MM.1S (cell line): ENCODE measurements at regions not wholly inside any gene's neighbourhood (a gene's known extent, or its start where the extent isn't known, plus 50 kb on each side); places are given as distances from the start of the nearest gene placed in this dataset.

Experiments
- DNase-seq: peaks from one replicate; pipeline ENCODE4 v3.0.0-alpha.2; 2015
- H2AFZ ChIP-seq: fragments of 300-600 bp; sonication (generic); 2 replicates; pipeline ENCODE4 v1.6.0; 2016; ENCODE audit warnings: antibody characterized with exemption, low read length
- H3F3A ChIP-seq: fragments of 300-600 bp; sonication (generic); 2 replicates; pipeline ENCODE4 v1.6.1; 2016; ENCODE audit warnings: mild to moderate bottlenecking, antibody characterized with exemption, low read length, moderate library complexity, mixed read lengths; ENCODE audit not compliant: insufficient read depth
- H3K27ac ChIP-seq: fragments of 300-600 bp; sonication (generic); 2 replicates; pipeline ENCODE4 v1.5.1; 2016; ENCODE audit warnings: mild to moderate bottlenecking, low read length
- H3K27me3 ChIP-seq: fragments of 300-600 bp; sonication (generic); replicated peaks from 2 replicates; pipeline ENCODE4 v1.6.0; 2016; ENCODE audit warnings: low read length; ENCODE audit not compliant: insufficient read depth
- H3K36me3 ChIP-seq: fragments of 300-600 bp; sonication (generic); replicated peaks from 2 replicates; pipeline ENCODE4 v1.6.1; 2016; ENCODE audit warnings: mild to moderate bottlenecking, low read length, mixed read lengths; ENCODE audit not compliant: insufficient read depth
- H3K4me1 ChIP-seq: fragments of 300-600 bp; sonication (generic); 2 replicates; pipeline ENCODE4 v1.6.1; 2016; ENCODE audit warnings: low read length, mixed read lengths
- H3K4me2 ChIP-seq: fragments of 300-600 bp; sonication (generic); 2 replicates; pipeline ENCODE4 v1.6.0; 2016; ENCODE audit warnings: low read depth, low read length
- H3K4me3 ChIP-seq: fragments of 300-600 bp; sonication (generic); 2 replicates; pipeline ENCODE4 v1.5.1; 2016; ENCODE audit warnings: low read length, mixed read lengths
- H3K79me2 ChIP-seq: fragments of 300-600 bp; sonication (generic); 2 replicates; pipeline ENCODE4 v1.6.1; 2016; ENCODE audit warnings: mixed run types, low read length, mixed read lengths
- H3K9ac ChIP-seq: fragments of 300-600 bp; sonication (generic); 2 replicates; pipeline ENCODE4 v1.6.1; 2016; ENCODE audit warnings: low read length, mixed read lengths
- H3K9me2 ChIP-seq: fragments of 300-600 bp; sonication (generic); replicated peaks from 2 replicates; pipeline ENCODE4 v1.6.1; 2016; ENCODE audit warnings: mild to moderate bottlenecking, low read length, mixed read lengths; ENCODE audit not compliant: insufficient read depth
- H3K9me3 ChIP-seq: fragments of 300-600 bp; sonication (generic); replicated peaks from 2 replicates; pipeline ENCODE4 v1.6.1; 2016; ENCODE audit warnings: mild to moderate bottlenecking, low read length, mixed read lengths; ENCODE audit not compliant: insufficient read depth
- H4K20me1 ChIP-seq: fragments of 300-600 bp; sonication (generic); 2 replicates; pipeline ENCODE4 v1.6.1; 2016; ENCODE audit warnings: mild to moderate bottlenecking, low read length, moderate library complexity, mixed read lengths; ENCODE audit not compliant: insufficient read depth
- CTCF ChIP-seq: fragments of 300-600 bp; sonication (generic); IDR thresholded peaks from 2 replicates; pipeline ENCODE4 v1.5.1; 2016; ENCODE audit warnings: antibody characterized with exemption, low read length, mixed read lengths
- EZH2 ChIP-seq: fragments of 300-600 bp; sonication (generic); optimal IDR thresholded peaks from 2 replicates; pipeline ENCODE3; 2017; ENCODE audit warnings: low read depth, mild to moderate bottlenecking, antibody characterized with exemption, low read length, mixed read lengths
- EZH2phosphoT487 ChIP-seq: fragments of 300-600 bp; sonication (generic); IDR thresholded peaks from 2 replicates; pipeline ENCODE4 v1.6.1; 2018; ENCODE audit warnings: antibody characterized with exemption, low read length

GRCh38 chr1:60129911-60130310 lies 56.3 kb upstream of the C1orf87 start:
- Histone ChIP-seq H3K4me2 (peak overlapping the region; percentile 23; the same call in 1 of the 2 replicates), H3K4me1 (peaks cover 6% of the 10 kb centered on the region; the same call in 1 of the 2 replicates), H3K27ac (no peak overlapping the region), H3K27me3 (no peaks in the 10 kb centered on the region), H4K20me1 (no peaks in the 10 kb centered on the region), H3K9me2 (no peaks in the 10 kb centered on the region), H3K4me3 (no peak overlapping the region), H3K9ac (no peak overlapping the region), H3K79me2 (no peaks in the 10 kb centered on the region), H3K9me3 (no peaks in the 10 kb centered on the region), H2AFZ (no peak overlapping the region), H3K36me3 (no peaks in the 10 kb centered on the region), H3F3A (no peaks in the 10 kb centered on the region)
- TF ChIP-seq EZH2 (no peak), EZH2phosphoT487 (no peak), CTCF (no peak)
- no peak for DNase-seq

- no peaks in the 10 kb centered on the region for H3F3A ChIP-seq
- no peaks in the 10 kb centered on the region for H3K36me3 ChIP-seq
- H3K4me3 ChIP-seq, result no peak overlapping the region
- H3K27ac ChIP-seq, result no peak overlapping the region
- no peak overlapping the region for H2AFZ ChIP-seq
- no peak overlapping the region for H3K4me2 ChIP-seq
- DNase-seq, result no peak
- no peaks in the 10 kb centered on the region for H3K79me2 ChIP-seq
- H3K9me2 ChIP-seq, result no peaks in the 10 kb centered on the region
- no peak overlapping the region for H3K9ac ChIP-seq
- no peaks in the 10 kb centered on the region for H4K20me1 ChIP-seq
- H3K4me1 ChIP-seq, result peaks cover 6% of the 10 kb centered on the region; the same call in 1 of the 2 replicates
- TF ChIP-seq EZH2phosphoT487 (no peak), EZH2 (no peak), CTCF (no peak)
- no peaks in the 10 kb centered on the region for H3K27me3 ChIP-seq
- H3K9me3 ChIP-seq, result no peaks in the 10 kb centered on the region
Measured at GRCh38 chr1:60126723-60127122, 53.2 kb upstream of the C1orf87 start.
